ENCODE measurements at regions not wholly inside any gene's neighbourhood (a gene's known extent, or its start where the extent isn't known, plus 50 kb on each side); places are given as distances from the start of the nearest gene placed in this dataset.

DNA sequence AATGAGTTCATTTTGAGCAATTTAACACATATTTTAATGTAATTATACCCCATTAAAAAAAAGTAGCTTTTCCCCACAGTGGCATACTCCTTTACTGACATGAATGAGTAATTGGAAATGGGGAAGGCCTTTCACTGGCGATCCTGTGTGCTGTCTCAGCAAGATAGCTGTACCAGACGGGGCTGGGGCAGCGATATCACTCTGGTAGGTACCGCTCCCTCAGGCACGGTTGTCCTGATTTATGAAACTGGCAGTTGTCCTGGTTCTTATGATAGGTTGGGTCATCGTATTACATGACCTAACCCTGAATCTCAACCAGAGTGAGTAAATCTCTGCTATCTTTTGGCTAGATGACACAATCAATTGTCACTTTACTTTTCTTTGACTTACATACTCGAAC lies 355.0 kb upstream of the MAP3K7 start:
- no peaks in the 10 kb centered on the region for H3K23me2 ChIP-seq (ENCODE audit: insufficient read length, low read depth, low read length, poor library complexity, severe bottlenecking)
- no CpG with 5 or more reads among the region's 7 CpGs for WGBS (ENCODE audit: extremely low coverage, insufficient read length, low lambda C conversion rate)
- no peak overlapping the region for H2BK15ac ChIP-seq (ENCODE audit: low read depth, low read length)

More for the DNA sequence above, 355.0 kb upstream of the MAP3K7 start:
- Histone ChIP-seq H3K4ac (ENCODE audit: low read depth, low read length) (no peak overlapping the region), H3K79me2 (ENCODE audit: insufficient read depth, low read length) (no peaks in the 10 kb centered on the region), H3K27ac (ENCODE audit: insufficient read length, low read depth, low read length) (no peak overlapping the region), H3K79me1 (ENCODE audit: insufficient read depth, low read depth, low read length, poor library complexity, severe bottlenecking) (no peaks in the 10 kb centered on the region), H4K5ac (ENCODE audit: insufficient read length, low read depth, low read length) (no peak overlapping the region), H2BK5ac (ENCODE audit: insufficient read length, low read length) (no peak overlapping the region), H3K27me3 (ENCODE audit: insufficient read depth, low read length) (no peaks in the 10 kb centered on the region), H3K23ac (ENCODE audit: insufficient read length, low read depth, low read length) (no peak overlapping the region), H2BK12ac (ENCODE audit: insufficient read length, low read depth, low read length) (no peak overlapping the region), H2BK20ac (ENCODE audit: low read depth, low read length, poor library complexity, severe bottlenecking) (no peak overlapping the region), H2AFZ (ENCODE audit: low read length) (no peak overlapping the region), H4K20me1 (ENCODE audit: control insufficient read depth, insufficient read depth, insufficient read length) (no peaks in the 10 kb centered on the region), H3K9me3 (ENCODE audit: control insufficient read depth, low read depth, low read length) (no peaks in the 10 kb centered on the region), H3K14ac (ENCODE audit: insufficient read depth, low read length) (no peak overlapping the region), H3K4me2 (ENCODE audit: insufficient read depth, insufficient read length, low read length) (no peak overlapping the region), H4K8ac (replicated peaks; ENCODE audit: insufficient read length, low read depth, low read length) (no peak overlapping the region), H3K56ac (ENCODE audit: insufficient read length, low read depth, low read length) (no peak overlapping the region), H3T11ph (ENCODE audit: low read length) (no peak overlapping the region), H3K4me1 (ENCODE audit: insufficient read depth, low read length) (no peaks in the 10 kb centered on the region), H2BK120ac (ENCODE audit: low read depth, low read length, poor library complexity, severe bottlenecking) (no peak overlapping the region), H3K9ac (ENCODE audit: extremely low read depth, insufficient read length, low read length) (no peak overlapping the region), H4K91ac (ENCODE audit: insufficient read length, low read depth, low read length) (no peak overlapping the region), H3K18ac (ENCODE audit: insufficient read length, low read depth, low read length) (no peak overlapping the region), H2AK5ac (ENCODE audit: insufficient read length, low read length) (no peak overlapping the region)
- no peaks in the 10 kb centered on the region; the same call in 1 of the 2 replicates for H3K27me3 Mint-ChIP-seq (ENCODE audit: low read depth)
- no peaks in the 10 kb centered on the region for H3K36me3 Mint-ChIP-seq (ENCODE audit: insufficient read depth in 1 of 3, low read depth in 3 of 3)
- H3K27ac Mint-ChIP-seq: no peak overlapping the region
- TF ChIP-seq, protein P1, sequence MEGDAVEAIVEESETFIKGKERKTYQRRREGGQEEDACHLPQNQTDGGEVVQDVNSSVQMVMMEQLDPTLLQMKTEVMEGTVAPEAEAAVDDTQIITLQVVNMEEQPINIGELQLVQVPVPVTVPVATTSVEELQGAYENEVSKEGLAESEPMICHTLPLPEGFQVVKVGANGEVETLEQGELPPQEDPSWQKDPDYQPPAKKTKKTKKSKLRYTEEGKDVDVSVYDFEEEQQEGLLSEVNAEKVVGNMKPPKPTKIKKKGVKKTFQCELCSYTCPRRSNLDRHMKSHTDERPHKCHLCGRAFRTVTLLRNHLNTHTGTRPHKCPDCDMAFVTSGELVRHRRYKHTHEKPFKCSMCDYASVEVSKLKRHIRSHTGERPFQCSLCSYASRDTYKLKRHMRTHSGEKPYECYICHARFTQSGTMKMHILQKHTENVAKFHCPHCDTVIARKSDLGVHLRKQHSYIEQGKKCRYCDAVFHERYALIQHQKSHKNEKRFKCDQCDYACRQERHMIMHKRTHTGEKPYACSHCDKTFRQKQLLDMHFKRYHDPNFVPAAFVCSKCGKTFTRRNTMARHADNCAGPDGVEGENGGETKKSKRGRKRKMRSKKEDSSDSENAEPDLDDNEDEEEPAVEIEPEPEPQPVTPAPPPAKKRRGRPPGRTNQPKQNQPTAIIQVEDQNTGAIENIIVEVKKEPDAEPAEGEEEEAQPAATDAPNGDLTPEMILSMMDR (conservative IDR thresholded peaks at IDR 0.05): no peak
- H3K9me3 Mint-ChIP-seq: no peaks in the 10 kb centered on the region
- DNase-seq: no peak
- no peak overlapping the region for H3K4me3 Mint-ChIP-seq
- H3K4me1 Mint-ChIP-seq: peaks cover 4 to 12% of the 10 kb centered on the region in 2 experiments; a peak in 2 of 4 replicates

Data from H9 (cell line).